Mesenchymal stem cell (in vitro differentiated cells and primary cell): ENCODE measurements at regions not wholly inside any gene's neighbourhood (a gene's known extent, or its start where the extent isn't known, plus 50 kb on each side); places are given as distances from the start of the nearest gene placed in this dataset.

ENCODE experiments used
- DNase-seq: peaks from one replicate; pipeline ENCODE4 v3.0.0-alpha.2; 2013
- H2AFZ ChIP-seq: one replicate; pipeline ENCODE4 v1.6.1; 2013; ENCODE audit warnings: low read depth, mild to moderate bottlenecking, control low read depth, inconsistent platforms, low read length, moderate library complexity
- H2AK5ac ChIP-seq: 2 replicates; pipeline ENCODE4 v1.6.1; 2013; ENCODE audit warnings: low read length, moderate library complexity, mild to moderate bottlenecking, inconsistent platforms; ENCODE audit not compliant: severe bottlenecking
- H2BK120ac ChIP-seq: one replicate; pipeline ENCODE4 v1.6.1; 2013; ENCODE audit warnings: low read depth, mild to moderate bottlenecking, inconsistent platforms, low read length, moderate library complexity
- H2BK12ac ChIP-seq, 2 experiments: one replicate each; pipeline ENCODE4 v1.6.1; 2013; ENCODE audit warnings: inconsistent platforms in 2 of 2, low read length in 2 of 2, mild to moderate bottlenecking in 2 of 2, moderate library complexity in 2 of 2, control low read depth in 1 of 2
- H2BK15ac ChIP-seq: one replicate; pipeline ENCODE4 v1.6.1; 2013; ENCODE audit warnings: mild to moderate bottlenecking, low read depth, inconsistent platforms; ENCODE audit not compliant: poor library complexity, severe bottlenecking
- H2BK5ac ChIP-seq: 2 replicates; pipeline ENCODE4 v1.6.1; 2013; ENCODE audit warnings: low read depth, mild to moderate bottlenecking, low read length, control low read depth, inconsistent platforms; ENCODE audit not compliant: poor library complexity, severe bottlenecking
- H3K14ac ChIP-seq, 2 experiments: one replicate each; pipeline ENCODE4 v1.6.1; 2013; ENCODE audit warnings: inconsistent platforms in 2 of 2, low read length in 2 of 2, control low read depth in 1 of 2, mild to moderate bottlenecking in 1 of 2, moderate library complexity in 1 of 2
- H3K18ac ChIP-seq, 2 experiments: one replicate each; pipeline ENCODE4 v1.6.1; 2013; ENCODE audit warnings: inconsistent platforms in 2 of 2, low read length in 2 of 2, control low read depth in 1 of 2, low read depth in 1 of 2, mild to moderate bottlenecking in 1 of 2
- H3K23ac ChIP-seq, 2 experiments: one replicate each; pipeline ENCODE4 v1.6.1; 2013; ENCODE audit warnings: inconsistent platforms in 2 of 2, low read length in 2 of 2, mild to moderate bottlenecking in 2 of 2, moderate library complexity in 2 of 2, control low read depth in 1 of 2
- H3K27ac ChIP-seq: 2 replicates; pipeline ENCODE4 v1.5.1; 2013; ENCODE audit warnings: mild to moderate bottlenecking, moderate library complexity, low read length, control low read depth, inconsistent platforms; ENCODE audit not compliant: poor library complexity, severe bottlenecking
- H3K27me3 ChIP-seq, 2 experiments: 2 replicates each; pipeline versions ENCODE4 v1.6.1 to v1.7.0; 2013; ENCODE audit warnings: low read length in 2 of 2, mild to moderate bottlenecking in 2 of 2, moderate library complexity in 2 of 2, control low read depth in 1 of 2, inconsistent platforms in 1 of 2; ENCODE audit not compliant: control insufficient read depth in 1 of 2, insufficient read depth in 1 of 2
- H3K36me3 ChIP-seq, 2 experiments: 2 replicates each; pipeline versions ENCODE4 v1.6.1 to v1.7.0; 2013; ENCODE audit warnings: low read length in 2 of 2, control low read depth in 1 of 2, inconsistent platforms in 1 of 2, low read depth in 1 of 2, mild to moderate bottlenecking in 1 of 2; ENCODE audit not compliant: insufficient read depth in 2 of 2, control insufficient read depth in 1 of 2
- H3K4ac ChIP-seq, 2 experiments: one replicate each; pipeline ENCODE4 v1.6.1; 2013; ENCODE audit warnings: inconsistent platforms in 2 of 2, low read length in 2 of 2, mild to moderate bottlenecking in 2 of 2, moderate library complexity in 2 of 2, control low read depth in 1 of 2, low read depth in 1 of 2
- H3K4me1 ChIP-seq: 2 replicates; pipeline ENCODE4 v1.6.1; 2013; ENCODE audit warnings: low read depth, low read length, control low read depth; ENCODE audit not compliant: control insufficient read depth, insufficient read depth
- H3K4me2 ChIP-seq: 2 replicates; pipeline ENCODE4 v1.6.1; 2013; ENCODE audit warnings: low read length, mild to moderate bottlenecking, inconsistent platforms; ENCODE audit not compliant: poor library complexity, severe bottlenecking
- H3K4me3 ChIP-seq, 2 experiments: 2 replicates each; pipeline versions ENCODE4 v1.5.1 to v1.7.0; 2013; ENCODE audit warnings: low read length in 2 of 2, mild to moderate bottlenecking in 2 of 2, control low read depth in 1 of 2, low read depth in 1 of 2; ENCODE audit not compliant: insufficient read depth in 1 of 2
- H3K79me1 ChIP-seq: replicated peaks from 2 replicates; pipeline ENCODE4 v1.6.1; 2013; ENCODE audit warnings: mild to moderate bottlenecking, control low read depth, low read length, inconsistent platforms; ENCODE audit not compliant: poor library complexity, severe bottlenecking
- H3K9ac ChIP-seq: 2 replicates; pipeline ENCODE4 v1.7.0; 2013; ENCODE audit warnings: mild to moderate bottlenecking, low read length, moderate library complexity
- H3K9me3 ChIP-seq: 2 replicates; pipeline ENCODE4 v1.7.0; 2013; ENCODE audit warnings: mild to moderate bottlenecking, low read length; ENCODE audit not compliant: control insufficient read depth
- H4K8ac ChIP-seq: one replicate; pipeline ENCODE4 v1.6.1; 2013; ENCODE audit warnings: inconsistent platforms, mild to moderate bottlenecking, low read length, moderate library complexity
- H4K91ac ChIP-seq: one replicate; pipeline ENCODE4 v1.6.1; 2013; ENCODE audit warnings: mild to moderate bottlenecking, low read length, inconsistent platforms
- WGBS: methylation state at CpG from one replicate; pipeline ENCODE4 v1.1.7; 2013; ENCODE audit warnings: mixed read lengths; 5-methylcytosine and 5-hydroxymethylcytosine counted together

DNA sequence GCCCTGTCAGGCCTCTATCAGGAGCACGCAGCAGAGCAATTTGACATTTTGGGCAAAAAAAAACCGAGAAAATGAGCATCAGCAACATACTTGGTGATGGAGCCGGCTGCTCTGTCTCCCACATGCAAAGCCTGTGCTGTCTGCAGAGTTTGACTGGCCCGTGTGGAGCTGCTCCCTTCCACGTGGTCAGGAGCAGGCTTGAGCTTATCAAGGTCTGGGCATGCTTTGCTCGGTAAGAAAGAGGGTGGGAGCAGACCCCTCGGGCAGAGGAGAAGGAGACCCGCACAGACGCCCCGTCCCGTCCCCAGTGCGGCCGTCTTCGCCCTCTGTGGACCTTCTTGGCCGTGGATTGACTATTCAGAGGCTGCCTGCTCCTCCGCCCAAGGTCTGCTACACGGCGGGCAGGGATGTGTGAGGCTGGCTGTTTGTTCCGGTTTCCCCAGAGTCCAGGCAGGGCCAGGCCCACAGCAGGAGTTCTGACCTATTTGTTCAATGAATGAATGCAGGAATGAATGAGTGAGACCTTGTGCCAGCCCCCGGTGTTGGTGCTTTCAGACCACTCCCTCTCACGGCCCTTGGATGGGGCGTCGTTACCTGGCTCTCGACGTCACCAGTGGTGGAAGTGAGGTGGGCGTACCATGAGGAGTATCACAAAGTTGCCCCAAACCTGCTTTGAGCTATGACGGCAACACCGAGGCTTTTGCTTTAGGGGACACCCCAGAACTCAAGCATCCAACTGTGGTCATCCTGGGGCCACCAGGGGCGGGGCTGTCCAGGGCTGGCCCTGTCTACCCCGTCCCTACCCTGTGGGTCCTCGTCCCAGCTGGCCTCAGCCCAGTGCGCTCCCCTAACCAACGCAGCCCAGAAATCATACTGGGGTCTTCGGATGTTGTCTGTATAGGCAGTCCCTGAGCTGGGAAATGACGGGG lies 54.7 kb upstream of the ADRA2C start:
- Histone ChIP-seq H3K4me2 (no peak overlapping the region), H3K23ac (no peak overlapping the region), H3K18ac (no peak overlapping the region), H2AK5ac (no peak overlapping the region), H3K4me3 (no peak overlapping the region), H3K36me3 (no peaks in the 10 kb centered on the region), H2BK120ac (no peak overlapping the region), H3K27ac (no peak overlapping the region), H2BK5ac (no peak overlapping the region), H3K9me3 (no peaks in the 10 kb centered on the region), H4K91ac (no peak overlapping the region), H3K4me1 (peaks cover 25% of the 10 kb centered on the region), H2BK15ac (no peak overlapping the region), H3K27me3 (peaks cover 0 to 75% of the 10 kb centered on the region in 2 experiments), H2AFZ (no peak overlapping the region), H3K14ac (no peak overlapping the region), H3K79me1 (no peaks in the 10 kb centered on the region), H2BK12ac (no peak overlapping the region), H3K9ac (no peak overlapping the region), H3K4ac (no peak overlapping the region), H4K8ac (no peak overlapping the region)
- 80% methylated on average over 35 of the region's 35 CpGs for WGBS
- DNase-seq: no peak

- peaks cover 5 to 72% of the 10 kb centered on the region in 2 experiments for H3K27me3 ChIP-seq
- no peak overlapping the region for H2BK5ac ChIP-seq
- no peak overlapping the region for H3K4me2 ChIP-seq
- H2AK5ac ChIP-seq: no peak overlapping the region
- no peak overlapping the region for H4K91ac ChIP-seq
- no peak overlapping the region for H2BK12ac ChIP-seq
- no peak overlapping the region for H3K27ac ChIP-seq
- WGBS: 70% methylated on average over 19 of the region's 24 CpGs
- no peak for DNase-seq
- no peak overlapping the region for H3K4me3 ChIP-seq
- H3K4me1 ChIP-seq: peaks cover 25% of the 10 kb centered on the region
- H3K79me1 ChIP-seq: no peaks in the 10 kb centered on the region
- H3K9ac ChIP-seq: no peak overlapping the region
- H3K4ac ChIP-seq: no peak overlapping the region
- H3K36me3 ChIP-seq: no peaks in the 10 kb centered on the region
- H4K8ac ChIP-seq: no peak overlapping the region
- H3K23ac ChIP-seq: no peak overlapping the region
- H3K14ac ChIP-seq: no peak overlapping the region
- no peak overlapping the region for H2BK15ac ChIP-seq
- H3K9me3 ChIP-seq: no peaks in the 10 kb centered on the region
- H3K18ac ChIP-seq: no peak overlapping the region
- no peak overlapping the region for H2BK120ac ChIP-seq
- no peak overlapping the region for H2AFZ ChIP-seq
Observed at GRCh38 chr4:3710451-3711182, 55.6 kb upstream of the ADRA2C start.

GRCh38 chr4:3709846-3710441 lies 56.2 kb upstream of the ADRA2C start:
- WGBS: 84% methylated on average over 18 of the region's 18 CpGs
- Histone ChIP-seq H3K27ac (no peak overlapping the region), H3K4me2 (no peak overlapping the region), H3K9me3 (no peaks in the 10 kb centered on the region), H3K23ac (no peak overlapping the region), H3K4me3 (no peak overlapping the region), H2BK120ac (no peak overlapping the region), H3K36me3 (no peaks in the 10 kb centered on the region), H3K27me3 (peaks cover 8 to 72% of the 10 kb centered on the region in 2 experiments), H3K4ac (no peak overlapping the region), H2BK12ac (no peak overlapping the region), H3K79me1 (no peaks in the 10 kb centered on the region), H3K4me1 (peaks cover 25% of the 10 kb centered on the region), H3K9ac (no peak overlapping the region), H2AK5ac (no peak overlapping the region), H3K18ac (no peak overlapping the region), H2AFZ (no peak overlapping the region), H4K91ac (no peak overlapping the region), H2BK15ac (no peak overlapping the region), H4K8ac (no peak overlapping the region), H3K14ac (no peak overlapping the region), H2BK5ac (no peak overlapping the region)
- DNase-seq: no peak
